ENCODE measurements at regions not wholly inside any gene's neighbourhood (a gene's known extent, or its start where the extent isn't known, plus 50 kb on each side); places are given as distances from the start of the nearest gene placed in this dataset.

- TF ChIP-seq YY1 (IDR thresholded peaks at IDR 0.05; ENCODE audit: insufficient read depth, insufficient read length) (no peak), ZNF274 (IDR thresholded peaks at IDR 0.05; ENCODE audit: low read depth, low read length) (no peak), SUZ12 (IDR thresholded peaks at IDR 0.05; ENCODE audit: extremely low read depth, insufficient read depth, insufficient read length) (no peak)
Observed at GRCh38 chr14:39784461-39784860, 352.2 kb upstream of the FBXO33 start.
